ENCODE measurements at regions not wholly inside any gene's neighbourhood (a gene's known extent, or its start where the extent isn't known, plus 50 kb on each side); places are given as distances from the start of the nearest gene placed in this dataset.
"Not testable (repeated sequence)": the region's sequence is repeated elsewhere in the genome, so short reads cannot be mapped to it uniquely, and the experiment has no call there.

GRCh38 chr2:3115301-3116042 lies 262.1 kb downstream of the EIPR1 start:
- DNase-seq, result no peak

GRCh38 chr2:3114406-3115185 lies 263.0 kb downstream of the EIPR1 start:
- DNase-seq, result no peak

- no peak for DNase-seq
Measured at GRCh38 chr2:3113769-3114168, 263.8 kb downstream of the EIPR1 start.

GRCh38 chr2:3113122-3113521 lies 264.5 kb downstream of the EIPR1 start:
- no peak for DNase-seq

GRCh38 chr2:3112553-3112952 lies 265.1 kb downstream of the EIPR1 start:
- DNase-seq, result no peak

GRCh38 chr2:3112131-3112530 lies 265.5 kb downstream of the EIPR1 start:
- no peak for DNase-seq

GRCh38 chr2:3110994-3111666 lies 266.5 kb downstream of the EIPR1 start:
- DNase-seq, result no peak

- no peak for DNase-seq
Measured at GRCh38 chr2:3110555-3110954, 267.1 kb downstream of the EIPR1 start.

GRCh38 chr2:3108710-3109702 lies 268.6 kb downstream of the EIPR1 start:
- DNase-seq, result no peak

GRCh38 chr2:3108105-3108504 lies 269.5 kb downstream of the EIPR1 start:
- DNase-seq, result no peak

GRCh38 chr2:3107567-3107966 lies 270.1 kb downstream of the EIPR1 start:
- DNase-seq, result no peak

- no peak for DNase-seq
Measured at GRCh38 chr2:3105814-3106569, 271.6 kb downstream of the EIPR1 start.

- not testable (repeated sequence) for DNase-seq
Measured at GRCh38 chr2:3104958-3105813, 272.4 kb downstream of the EIPR1 start.

- no peak for DNase-seq
Measured at GRCh38 chr2:3104261-3104660, 273.4 kb downstream of the EIPR1 start.

GRCh38 chr2:3102922-3103569 lies 274.6 kb downstream of the EIPR1 start:
- DNase-seq, result no peak

- no peak for DNase-seq
Measured at GRCh38 chr2:3102081-3102921, 275.3 kb downstream of the EIPR1 start.

- no peak for DNase-seq
Measured at GRCh38 chr2:3101016-3101942, 276.3 kb downstream of the EIPR1 start.
